Activated CD8-positive, alpha-beta T cell treated with anti-CD3 and anti-CD28 coated beads for 36 hours (primary cell): ENCODE measurements at regions not wholly inside any gene's neighbourhood (a gene's known extent, or its start where the extent isn't known, plus 50 kb on each side); places are given as distances from the start of the nearest gene placed in this dataset.

ENCODE experiments used
- ATAC-seq: fragments of 200-7000 bp; cut with Tn5 transposase; one replicate; pipeline ENCODE4 v1.10.0; 2021; ENCODE audit warnings: mild to moderate bottlenecking, moderate library complexity
- CTCF ChIA-PET: fragments of 350-600 bp; sonication (Branson Sonifier 250); formaldehyde crosslinking; loops from one replicate; lab custom pipeline; 2021; ENCODE audit warnings: antibody characterized with exemption; lab: Charles Lee
- POLR2A ChIA-PET: fragments of 350-600 bp; sonication (Branson Sonifier 250); formaldehyde crosslinking; loops from one replicate; lab custom pipeline; 2021; ENCODE audit warnings: antibody characterized with exemption; lab: Charles Lee
- DNase-seq: peaks from one replicate; pipeline ENCODE4 v3.0.0-alpha.2; 2020
- H3K27ac Mint-ChIP-seq: one replicate; pipeline ENCODE4 v1.8.0; 2021; ENCODE audit warnings: mild to moderate bottlenecking, mixed read lengths
- H3K27me3 Mint-ChIP-seq: one replicate; pipeline ENCODE4 v1.8.0; 2021; ENCODE audit warnings: mixed read lengths
- H3K36me3 Mint-ChIP-seq: one replicate; pipeline ENCODE4 v1.8.0; 2021; ENCODE audit warnings: low read depth, mixed read lengths
- H3K4me1 Mint-ChIP-seq: one replicate; pipeline ENCODE4 v1.8.0; 2021; ENCODE audit warnings: low read depth, mixed read lengths
- H3K4me3 Mint-ChIP-seq: one replicate; pipeline ENCODE4 v1.8.0; 2021; ENCODE audit warnings: mild to moderate bottlenecking, moderate library complexity, mixed read lengths
- H3K9me3 Mint-ChIP-seq: one replicate; pipeline ENCODE4 v1.8.0; 2021; ENCODE audit warnings: mixed read lengths
- CTCF ChIP-seq: fragments of 200-600 bp; IDR thresholded peaks from one replicate; pipeline ENCODE4 v1.8.0; 2022; ENCODE audit warnings: antibody characterized with exemption, mild to moderate bottlenecking
- intact Hi-C: fragments of 100-400 bp; cut with micrococcal nuclease; formaldehyde crosslinking; loops from one replicate; pipeline ENCODE4 v1.10.0; 2022

GRCh38 chr5:173763410-173763809, 124.7 kb upstream of the CPEB4 start:
- DNase-seq (no peak), ATAC-seq (no peak)
- no peaks in the 10 kb centered on the region for H3K4me1 Mint-ChIP-seq
- H3K9me3 Mint-ChIP-seq: no peaks in the 10 kb centered on the region
- ChIA-PET POLR2A (no interaction called here), CTCF (no interaction called here)
- no peak overlapping the region for H3K4me3 Mint-ChIP-seq
- no peak overlapping the region for H3K27ac Mint-ChIP-seq
- H3K27me3 Mint-ChIP-seq: peaks cover 2% of the 10 kb centered on the region
- no peak for TF ChIP-seq CTCF
- intact Hi-C loops: no loop called here
- H3K36me3 Mint-ChIP-seq: no peaks in the 10 kb centered on the region

GRCh38 chr5:173764332-173765028, 123.7 kb upstream of the CPEB4 start:
- POLR2A ChIA-PET: no interaction called here
- no peaks in the 10 kb centered on the region for H3K4me1 Mint-ChIP-seq
- no peak overlapping the region for H3K4me3 Mint-ChIP-seq
- ATAC-seq (no peak), DNase-seq (no peak)
- intact Hi-C loops: no loop called here
- H3K27ac Mint-ChIP-seq: no peak overlapping the region
- H3K36me3 Mint-ChIP-seq: no peaks in the 10 kb centered on the region
- CTCF ChIA-PET: no interaction called here
- no peak for TF ChIP-seq CTCF
- no peaks in the 10 kb centered on the region for H3K9me3 Mint-ChIP-seq
- peaks cover 2% of the 10 kb centered on the region for H3K27me3 Mint-ChIP-seq

- CTCF ChIA-PET: no interaction called here
- Mint-ChIP-seq H3K27ac (no peak overlapping the region), H3K9me3 (no peaks in the 10 kb centered on the region), H3K27me3 (peaks cover 2% of the 10 kb centered on the region), H3K4me3 (no peak overlapping the region), H3K4me1 (no peaks in the 10 kb centered on the region), H3K36me3 (no peaks in the 10 kb centered on the region)
- TF ChIP-seq CTCF: no peak
- intact Hi-C loops: no loop called here
- DNase-seq: no peak
- POLR2A ChIA-PET: no interaction called here
- ATAC-seq: no peak
These were observed 123.0 kb upstream of the CPEB4 start for GRCh38 chr5:173765029-173765644.

- Mint-ChIP-seq H3K27me3 (peaks cover 2% of the 10 kb centered on the region), H3K36me3 (no peaks in the 10 kb centered on the region), H3K27ac (no peak overlapping the region), H3K9me3 (no peaks in the 10 kb centered on the region), H3K4me3 (no peak overlapping the region), H3K4me1 (no peaks in the 10 kb centered on the region)
- intact Hi-C loops: no loop called here
- TF ChIP-seq CTCF: no peak
- ChIA-PET CTCF (no interaction called here), POLR2A (no interaction called here)
- ATAC-seq (no peak), DNase-seq (no peak)
These were observed 122.5 kb upstream of the CPEB4 start for GRCh38 chr5:173765661-173766060.

- Mint-ChIP-seq H3K4me3 (no peak overlapping the region), H3K27me3 (no peaks in the 10 kb centered on the region), H3K36me3 (no peaks in the 10 kb centered on the region), H3K4me1 (no peaks in the 10 kb centered on the region), H3K27ac (no peak overlapping the region), H3K9me3 (no peaks in the 10 kb centered on the region)
- no peak for DNase-seq
- no peak for ATAC-seq
- ChIA-PET POLR2A (no interaction called here), CTCF (interaction anchor here (1.2 to 1.4 kb wide), 2 partner anchors 14 to 195 kb away, joined by 4 read pairs; no protein-coding TSS in a partner anchor)
- TF ChIP-seq CTCF: no peak
- intact Hi-C loops: no loop called here
These were observed 120.4 kb upstream of the CPEB4 start for GRCh38 chr5:173767574-173768266.
